K562 (cell line): ENCODE measurements at regions not wholly inside any gene's neighbourhood (a gene's known extent, or its start where the extent isn't known, plus 50 kb on each side); places are given as distances from the start of the nearest gene placed in this dataset.
A peak's percentile ranks its signal among the peaks of the same experiment; 100 is the strongest.

Experiments
- ATAC-seq: fragments of 200-7000 bp; cut with Tn5 transposase; 3 replicates; pipeline ENCODE4 v1.9.1; 2020; ENCODE audit warnings: moderate library complexity
- BruUV-seq: library from RNA; stranded (reverse); fragments of 400-500 nt; replicated peaks from 2 replicates; lab custom pipeline; 2021; lab: Mats Ljungman, UMichigan
- CTCF ChIA-PET: fragments of 300-600 bp; formaldehyde crosslinking; extraction: SDS; loops from one replicate; lab custom pipeline; 2021; ENCODE audit warnings: low intra/inter-chr PET ratio; lab: Yijun Ruan, JAX
- POLR2A ChIA-PET: fragments of 300-600, 350-650 bp; sonication (Branson Sonifier 250); formaldehyde crosslinking; extraction: SDS; loops from one replicate; lab custom pipeline; 2021; ENCODE audit warnings: antibody characterized with exemption, inconsistent platforms; lab: Yijun Ruan, JAX
- DNase-seq, 4 experiments: peaks; one replicate each; pipeline versions ENCODE4 v3.0.0 to v3.0.0-alpha.2; 2011 to 2018; ENCODE audit warnings: low spot score in 3 of 4, mixed read lengths in 3 of 4; ENCODE audit errors: extremely low read depth in 1 of 4
- FAIRE-seq: peaks from 2 replicates; lab custom pipeline; 2011; peaks lifted over from hg19 to GRCh38; lab: Jason Lieb, UNC
- H2AFZ ChIP-seq: 2 replicates; pipeline ENCODE4 v1.6.0; 2011; ENCODE audit warnings: low read depth, low read length, control low read depth, inconsistent platforms
- H3K27ac ChIP-seq: fragments of 200-600 bp; 3 replicates; pipeline ENCODE4 v1.8.0; 2011; ENCODE audit warnings: low read depth, mild to moderate bottlenecking, control low read depth, inconsistent platforms, low read length, moderate library complexity, mixed read lengths; ENCODE audit errors: extremely low read depth
- H3K27me3 ChIP-seq, 2 experiments: fragments of 300-600 bp in 1 of 2; 2 replicates in 1 of 2; 3 replicates in 1 of 2; pipeline versions ENCODE4 v1.6.0 to v1.8.0; 2011; ENCODE audit warnings: inconsistent platforms in 2 of 2, low read length in 2 of 2, mild to moderate bottlenecking in 1 of 2, mixed read lengths in 1 of 2, moderate library complexity in 1 of 2; ENCODE audit not compliant: control insufficient read depth in 2 of 2, insufficient read depth in 2 of 2
- H3K36me3 ChIP-seq: fragments of 300-600 bp; 3 replicates; pipeline ENCODE4 v1.8.0; 2011; ENCODE audit warnings: mild to moderate bottlenecking, low read length, inconsistent platforms; ENCODE audit not compliant: control insufficient read depth, insufficient read depth
- H3K4me1 ChIP-seq, 2 experiments: fragments of 200-600 bp in 1 of 2; replicated peaks in 1 of 2; 2 replicates in 1 of 2; 3 replicates in 1 of 2; pipeline versions ENCODE4 v1.5.1 to v1.8.0; 2011; ENCODE audit warnings: inconsistent platforms in 2 of 2, low read length in 2 of 2, mild to moderate bottlenecking in 1 of 2, mixed read lengths in 1 of 2, moderate library complexity in 1 of 2; ENCODE audit not compliant: control insufficient read depth in 2 of 2, insufficient read depth in 2 of 2
- H3K4me2 ChIP-seq: 2 replicates; pipeline ENCODE4 v1.6.1; 2011; ENCODE audit warnings: low read length, control low read depth, inconsistent platforms, mixed read lengths; ENCODE audit not compliant: insufficient read depth
- H3K4me3 ChIP-seq: fragments of 200-600 bp; sonication (generic), shearing (Covaris generic); 2 replicates; pipeline ENCODE4 v1.5.1; 2016; ENCODE audit warnings: control low read depth, inconsistent platforms
- H3K79me2 ChIP-seq: fragments of 200-600 bp; 3 replicates; pipeline ENCODE4 v1.8.0; 2011; ENCODE audit warnings: low read length, inconsistent platforms; ENCODE audit not compliant: control insufficient read depth, insufficient read depth
- H3K9ac ChIP-seq, 2 experiments: 2 replicates each; pipeline versions ENCODE4 v1.6.0 to v1.6.1; 2011; ENCODE audit warnings: low read depth in 2 of 2, low read length in 2 of 2, control low read depth in 1 of 2, inconsistent platforms in 1 of 2, mild to moderate bottlenecking in 1 of 2, mixed read lengths in 1 of 2; ENCODE audit not compliant: insufficient read depth in 1 of 2
- H3K9me1 ChIP-seq: one replicate; pipeline ENCODE4 v1.6.0; 2011; ENCODE audit warnings: inconsistent platforms, mild to moderate bottlenecking, low read length, moderate library complexity; ENCODE audit not compliant: control insufficient read depth, insufficient read depth
- H3K9me3 ChIP-seq: replicated peaks from 2 replicates; pipeline ENCODE4 v1.5.1; 2011; ENCODE audit warnings: low read depth, low read length, inconsistent platforms; ENCODE audit not compliant: control insufficient read depth, insufficient read depth
- H4K20me1 ChIP-seq: replicated peaks from 2 replicates; pipeline ENCODE4 v1.6.1; 2011; ENCODE audit warnings: low read length, inconsistent platforms, mixed read lengths; ENCODE audit not compliant: control insufficient read depth, insufficient read depth
- CEBPG ChIP-seq, 3 experiments: fragments of 200-800 bp in 1 of 3; sonication (Bioruptor generic) in 1 of 3; sonication (generic) in 1 of 3; formaldehyde crosslinking in 1 of 3; IDR thresholded peaks in 2 of 3; conservative IDR thresholded peaks in 1 of 3; 2 replicates each; pipeline versions ENCODE4 v1.6.1 to v1.8.0; 2016 to 2022; ENCODE audit warnings: missing compliant biosample characterization in 2 of 3, missing genetic modification characterization in 2 of 3, mild to moderate bottlenecking in 1 of 3, missing genetic modification reagents in 1 of 3
- ZNF175 ChIP-seq: fragments of 200-800 bp; sonication (Bioruptor generic); IDR thresholded peaks from 2 replicates; pipeline ENCODE4 v1.6.1; 2016; ENCODE audit warnings: low read depth, mild to moderate bottlenecking, missing genetic modification characterization, missing compliant biosample characterization
- WGBS: fragments of 100-300 bp; shearing (Covaris generic); methylation state at CpG from one replicate; pipeline ENCODE4 v1.1.6; 2016; ENCODE audit warnings: low coverage, mixed read lengths; ENCODE audit not compliant: insufficient coverage; ENCODE audit errors: missing lambda C conversion rate; 5-methylcytosine and 5-hydroxymethylcytosine counted together
- in situ Hi-C: fragments of 300-500 bp; cut with MboI; formaldehyde crosslinking; loops from 4 replicates; pipeline ENCODE4 v1.15.0; 2018; ENCODE audit warnings: inconsistent platforms, mixed read lengths
- intact Hi-C: fragments of 100-400 bp; cut with micrococcal nuclease; formaldehyde crosslinking; loops from 2 replicates; pipeline ENCODE4 v1.14.2; 2022
- TF ChIP-seq, protein P1 (sequence below): fragments of 250-450 bp; sonication (Bioruptor Pico); IDR thresholded peaks from 2 replicates; pipeline ENCODE4 v1.4.0; 2020

DNA sequence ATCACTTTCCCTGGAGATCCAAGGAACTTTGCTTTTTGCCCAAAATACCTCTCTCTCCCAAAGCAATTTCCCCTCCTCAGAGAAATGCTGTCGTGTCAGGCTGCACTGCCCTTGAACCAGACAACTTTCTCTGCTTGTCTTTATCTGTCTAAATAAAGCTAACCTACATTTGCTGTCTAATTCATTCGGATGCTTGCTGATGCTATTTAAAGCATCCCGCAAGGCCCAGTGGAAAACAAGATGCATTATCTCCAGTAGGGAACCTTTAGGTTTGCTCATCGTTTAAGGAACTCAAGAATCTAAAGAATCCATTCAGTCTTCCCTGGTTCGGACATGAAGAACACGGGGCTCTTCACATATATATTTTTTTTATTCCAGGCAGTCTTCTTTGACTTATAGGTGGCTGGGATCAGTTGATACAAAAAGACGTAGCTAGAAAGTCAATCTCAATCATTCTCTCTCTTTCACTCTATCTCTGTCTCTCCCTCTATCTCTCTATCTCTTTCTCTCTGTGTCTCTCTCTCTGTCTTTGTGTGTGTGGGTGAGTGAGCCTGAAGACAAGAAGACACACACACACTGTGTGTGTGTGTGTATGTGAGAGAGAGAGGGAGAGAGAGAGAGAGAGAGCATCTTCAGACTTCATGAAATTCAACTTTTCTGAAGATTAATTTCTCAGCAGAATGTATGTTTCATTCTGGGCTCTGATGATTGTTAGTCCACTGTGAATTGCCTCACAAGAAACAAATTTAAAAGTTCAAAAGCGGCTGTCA, 92.8 kb upstream of the MKLN1 start:
- POLR2A ChIA-PET: interaction anchor here (1.3 to 1.5 kb wide), 2 partner anchors 9 to 11 kb away, joined by 3 to 6 read pairs; no protein-coding TSS in a partner anchor
- H2AFZ ChIP-seq: no peak overlapping the region
- no TSS peak for BruUV-seq
- H3K36me3 ChIP-seq: no peaks in the 10 kb centered on the region
- H3K4me2 ChIP-seq: no peak overlapping the region
- H3K27ac ChIP-seq: no peak overlapping the region
- DNase-seq (no peak), FAIRE-seq (no peak), ATAC-seq (no peak)
- CTCF ChIA-PET: no interaction called here
- intact Hi-C loops (no loop called here), in situ Hi-C loops (no loop called here)
- H3K79me2 ChIP-seq: no peaks in the 10 kb centered on the region
- WGBS: 2% methylated on average over 8 of the region's 8 CpGs
- H3K4me1 ChIP-seq: peaks cover 0 to 17% of the 10 kb centered on the region in 2 experiments; a peak in 3 of 5 replicates
- no peaks in the 10 kb centered on the region; the same call in 1 of the 2 replicates for H3K9me3 ChIP-seq
- H3K4me3 ChIP-seq: no peak overlapping the region
- H3K27me3 ChIP-seq: peaks cover 10 to 13% of the 10 kb centered on the region in 2 experiments; a peak in 3 of 5 replicates
- no peaks in the 10 kb centered on the region for H4K20me1 ChIP-seq
- TF ChIP-seq CEBPG (CRISPR knock-in tag; IDR thresholded peaks at IDR 0.05): no peak
- TF ChIP-seq CEBPG (tag; conservative IDR thresholded peaks at IDR 0.05 in 1 of 2, IDR thresholded peaks at IDR 0.05 in 1 of 2): 0 out of 4 replicates have a peak, but pooled peaks of 1 of the 2 experiments have one; percentile 28
- TF ChIP-seq ZNF175 (CRISPR knock-in tag): no peak
- TF ChIP-seq, protein P1, sequence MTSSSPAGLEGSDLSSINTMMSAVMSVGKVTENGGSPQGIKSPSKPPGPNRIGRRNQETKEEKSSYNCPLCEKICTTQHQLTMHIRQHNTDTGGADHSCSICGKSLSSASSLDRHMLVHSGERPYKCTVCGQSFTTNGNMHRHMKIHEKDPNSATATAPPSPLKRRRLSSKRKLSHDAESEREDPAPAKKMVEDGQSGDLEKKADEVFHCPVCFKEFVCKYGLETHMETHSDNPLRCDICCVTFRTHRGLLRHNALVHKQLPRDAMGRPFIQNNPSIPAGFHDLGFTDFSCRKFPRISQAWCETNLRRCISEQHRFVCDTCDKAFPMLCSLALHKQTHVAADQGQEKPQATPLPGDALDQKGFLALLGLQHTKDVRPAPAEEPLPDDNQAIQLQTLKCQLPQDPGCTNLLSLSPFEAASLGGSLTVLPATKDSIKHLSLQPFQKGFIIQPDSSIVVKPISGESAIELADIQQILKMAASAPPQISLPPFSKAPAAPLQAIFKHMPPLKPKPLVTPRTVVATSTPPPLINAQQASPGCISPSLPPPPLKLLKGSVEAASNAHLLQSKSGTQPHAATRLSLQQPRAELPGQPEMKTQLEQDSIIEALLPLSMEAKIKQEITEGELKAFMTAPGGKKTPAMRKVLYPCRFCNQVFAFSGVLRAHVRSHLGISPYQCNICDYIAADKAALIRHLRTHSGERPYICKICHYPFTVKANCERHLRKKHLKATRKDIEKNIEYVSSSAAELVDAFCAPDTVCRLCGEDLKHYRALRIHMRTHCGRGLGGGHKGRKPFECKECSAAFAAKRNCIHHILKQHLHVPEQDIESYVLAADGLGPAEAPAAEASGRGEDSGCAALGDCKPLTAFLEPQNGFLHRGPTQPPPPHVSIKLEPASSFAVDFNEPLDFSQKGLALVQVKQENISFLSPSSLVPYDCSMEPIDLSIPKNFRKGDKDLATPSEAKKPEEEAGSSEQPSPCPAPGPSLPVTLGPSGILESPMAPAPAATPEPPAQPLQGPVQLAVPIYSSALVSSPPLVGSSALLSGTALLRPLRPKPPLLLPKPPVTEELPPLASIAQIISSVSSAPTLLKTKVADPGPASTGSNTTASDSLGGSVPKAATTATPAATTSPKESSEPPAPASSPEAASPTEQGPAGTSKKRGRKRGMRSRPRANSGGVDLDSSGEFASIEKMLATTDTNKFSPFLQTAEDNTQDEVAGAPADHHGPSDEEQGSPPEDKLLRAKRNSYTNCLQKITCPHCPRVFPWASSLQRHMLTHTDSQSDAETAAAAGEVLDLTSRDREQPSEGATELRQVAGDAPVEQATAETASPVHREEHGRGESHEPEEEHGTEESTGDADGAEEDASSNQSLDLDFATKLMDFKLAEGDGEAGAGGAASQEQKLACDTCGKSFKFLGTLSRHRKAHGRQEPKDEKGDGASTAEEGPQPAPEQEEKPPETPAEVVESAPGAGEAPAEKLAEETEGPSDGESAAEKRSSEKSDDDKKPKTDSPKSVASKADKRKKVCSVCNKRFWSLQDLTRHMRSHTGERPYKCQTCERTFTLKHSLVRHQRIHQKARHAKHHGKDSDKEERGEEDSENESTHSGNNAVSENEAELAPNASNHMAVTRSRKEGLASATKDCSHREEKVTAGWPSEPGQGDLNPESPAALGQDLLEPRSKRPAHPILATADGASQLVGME: 0 out of 2 replicates have a peak, but pooled peaks have one; percentile 19
- no peak overlapping the region for H3K9ac ChIP-seq
- no peaks in the 10 kb centered on the region for H3K9me1 ChIP-seq
